HEK293T (cell line): ENCODE measurements at regions not wholly inside any gene's neighbourhood (a gene's known extent, or its start where the extent isn't known, plus 50 kb on each side); places are given as distances from the start of the nearest gene placed in this dataset.

ENCODE experiments used
- CTCF ChIA-PET: fragments of 350-600 bp; formaldehyde crosslinking; extraction: SDS; loops from one replicate; lab custom pipeline; 2021; ENCODE audit warnings: antibody characterized with exemption, inconsistent platforms; lab: Yijun Ruan, JAX
- POLR2A ChIA-PET: fragments of 350-600 bp; formaldehyde crosslinking; extraction: SDS; loops from one replicate; lab custom pipeline; 2020; ENCODE audit warnings: antibody characterized with exemption, inconsistent platforms; lab: Yijun Ruan, JAX
- DNase-seq: peaks from one replicate; pipeline ENCODE4 v3.0.0; 2012; ENCODE audit warnings: mixed read lengths; ENCODE audit errors: extremely low spot score
- ARNT ChIP-seq: fragments of 450-650 bp; IDR thresholded peaks from 2 replicates; pipeline ENCODE4 v1.6.1; 2017; ENCODE audit warnings: mild to moderate bottlenecking
- BHLHE40 ChIP-seq: fragments of 450-650 bp; IDR thresholded peaks from 2 replicates; pipeline ENCODE4 v1.6.1; 2016; ENCODE audit warnings: mild to moderate bottlenecking, moderate library complexity, borderline replicate concordance
- CTBP1 ChIP-seq: fragments of 450-650 bp; IDR thresholded peaks from 2 replicates; pipeline ENCODE4 v1.6.1; 2016; ENCODE audit warnings: borderline replicate concordance
- ELF4 ChIP-seq: fragments of 450-650 bp; IDR thresholded peaks from 2 replicates; pipeline ENCODE4 v1.6.1; 2017; ENCODE audit warnings: antibody characterized with exemption
- FOXA1 ChIP-seq: fragments of 450-650 bp; IDR thresholded peaks from 2 replicates; pipeline ENCODE4 v1.6.1; 2016; ENCODE audit warnings: mild to moderate bottlenecking
- FOXK2 ChIP-seq: fragments of 450-650 bp; IDR thresholded peaks from 2 replicates; pipeline ENCODE4 v1.6.1; 2016; ENCODE audit warnings: mild to moderate bottlenecking
- FOXM1 ChIP-seq: fragments of 450-650 bp; IDR thresholded peaks from 2 replicates; pipeline ENCODE4 v1.6.1; 2017; ENCODE audit warnings: mild to moderate bottlenecking, borderline replicate concordance
- HDGF ChIP-seq: fragments of 450-650 bp; IDR thresholded peaks from 2 replicates; pipeline ENCODE4 v1.6.1; 2017; ENCODE audit warnings: antibody characterized with exemption, borderline replicate concordance
- L3MBTL2 ChIP-seq: fragments of 450-650 bp; conservative IDR thresholded peaks from 2 replicates; pipeline ENCODE4 v1.6.1; 2016; ENCODE audit warnings: mild to moderate bottlenecking
- LEF1 ChIP-seq: fragments of 450-650 bp; IDR thresholded peaks from 2 replicates; pipeline ENCODE4 v1.6.1; 2017; ENCODE audit warnings: mild to moderate bottlenecking, borderline replicate concordance
- NFRKB ChIP-seq: fragments of 450-650 bp; IDR thresholded peaks from 2 replicates; pipeline ENCODE4 v1.6.1; 2016; ENCODE audit warnings: mild to moderate bottlenecking, moderate library complexity
- PKNOX1 ChIP-seq: fragments of 450-650 bp; IDR thresholded peaks from 2 replicates; pipeline ENCODE4 v1.6.1; 2016
- SP1 ChIP-seq: fragments of 450-650 bp; IDR thresholded peaks from 2 replicates; pipeline ENCODE4 v1.6.1; 2017
- SUZ12 ChIP-seq: fragments of 450-650 bp; IDR thresholded peaks from 2 replicates; pipeline ENCODE4 v1.6.1; 2016; ENCODE audit warnings: mild to moderate bottlenecking
- TARDBP ChIP-seq: fragments of 450-650 bp; IDR thresholded peaks from 2 replicates; pipeline ENCODE4 v1.6.1; 2016
- ZNF384 ChIP-seq: fragments of 450-650 bp; IDR thresholded peaks from 2 replicates; pipeline ENCODE4 v1.6.1; 2016

- DNase-seq = no peak
- POLR2A ChIA-PET = no interaction called here
- TF ChIP-seq LEF1 (no peak), FOXK2 (no peak), ARNT (no peak), ZNF384 (no peak), NFRKB (no peak), SP1 (no peak), L3MBTL2 (no peak), FOXM1 (no peak), ELF4 (no peak), PKNOX1 (no peak)
- CTCF ChIA-PET = no interaction called here
These were observed 197.3 kb upstream of the PPFIA2 start for GRCh38 chr12:81956468-81956860.

GRCh38 chr12:81953541-81953940 is 194.4 kb upstream of the PPFIA2 start:
- POLR2A ChIA-PET = no interaction called here
- TF ChIP-seq NFRKB (no peak), CTBP1 (no peak), FOXK2 (no peak), L3MBTL2 (no peak), PKNOX1 (no peak)
- no peak for DNase-seq
- CTCF ChIA-PET = no interaction called here

- TF ChIP-seq SP1 (no peak), ZNF384 (no peak), CTBP1 (no peak), BHLHE40 (no peak)
- DNase-seq = no peak
- POLR2A ChIA-PET = no interaction called here
- CTCF ChIA-PET = no interaction called here
These were observed 191.7 kb upstream of the PPFIA2 start for GRCh38 chr12:81950871-81951270.

- TF ChIP-seq ARNT (no peak), SP1 (no peak), SUZ12 (no peak), NFRKB (no peak), LEF1 (no peak)
- ChIA-PET POLR2A (no interaction called here), CTCF (no interaction called here)
- DNase-seq = no peak
These were observed 190.7 kb upstream of the PPFIA2 start for GRCh38 chr12:81949841-81950308.

- no peak for TF ChIP-seq PKNOX1
- TF ChIP-seq ARNT = no peak
- no peak for TF ChIP-seq BHLHE40
- no peak for TF ChIP-seq SUZ12
- no peak for TF ChIP-seq L3MBTL2
- TF ChIP-seq CTBP1 = no peak
- no peak for TF ChIP-seq FOXM1
- no peak for TF ChIP-seq FOXA1
- CTCF ChIA-PET = no interaction called here
- POLR2A ChIA-PET = no interaction called here
- no peak for DNase-seq
These were observed 190.3 kb upstream of the PPFIA2 start for GRCh38 chr12:81949416-81949815.

GRCh38 chr12:81944886-81945285 is 185.7 kb upstream of the PPFIA2 start:
- no peak for DNase-seq
- POLR2A ChIA-PET = no interaction called here
- TF ChIP-seq FOXA1 (no peak), ZNF384 (no peak), ARNT (no peak), ELF4 (no peak), NFRKB (no peak), L3MBTL2 (no peak), PKNOX1 (no peak), HDGF (no peak), BHLHE40 (no peak), SP1 (no peak), TARDBP (no peak), SUZ12 (no peak), FOXM1 (no peak), LEF1 (no peak), CTBP1 (no peak), FOXK2 (no peak)
- CTCF ChIA-PET = no interaction called here

- DNase-seq = no peak
- ChIA-PET POLR2A (no interaction called here), CTCF (no interaction called here)
- TF ChIP-seq FOXK2 = no peak
- TF ChIP-seq BHLHE40 = no peak
- TF ChIP-seq TARDBP = no peak
- no peak for TF ChIP-seq NFRKB
These were observed 183.4 kb upstream of the PPFIA2 start for GRCh38 chr12:81942594-81942993.
